ENCODE measurements at regions not wholly inside any gene's neighbourhood (a gene's known extent, or its start where the extent isn't known, plus 50 kb on each side); places are given as distances from the start of the nearest gene placed in this dataset.

DNA sequence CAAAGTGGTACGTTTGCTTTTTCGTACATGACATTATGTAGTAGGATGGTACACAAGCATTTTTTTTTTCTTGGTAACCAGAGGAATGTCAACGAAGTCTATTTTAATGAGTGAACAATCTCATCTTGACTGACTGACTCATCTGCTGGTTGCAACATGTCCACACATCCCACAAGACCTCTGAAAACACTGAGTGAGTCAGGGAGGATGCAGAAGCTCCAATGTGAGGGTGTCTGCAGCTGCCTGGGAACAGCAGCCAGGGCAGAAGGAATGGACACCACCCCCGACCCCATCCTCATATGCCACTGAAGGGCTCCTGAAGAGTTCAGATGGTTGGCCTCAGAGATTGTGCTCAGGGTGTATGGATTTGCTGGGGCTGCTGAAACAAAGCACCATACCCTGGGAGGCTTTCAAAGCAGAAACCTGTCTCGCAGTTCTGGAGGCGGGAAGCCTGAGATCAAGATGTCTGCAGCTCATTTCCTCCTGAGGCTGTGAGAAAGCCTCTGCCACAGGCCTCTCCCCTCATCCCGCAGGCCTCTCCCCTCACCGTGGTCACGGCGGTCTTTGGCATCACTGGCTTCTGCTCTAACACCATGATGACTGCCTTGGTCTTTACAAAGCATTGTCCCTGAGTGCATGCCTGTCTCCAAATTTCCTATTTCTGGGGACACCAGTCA is 124.6 kb downstream of the LRATD1 start:
- TF ChIP-seq, protein P1, sequence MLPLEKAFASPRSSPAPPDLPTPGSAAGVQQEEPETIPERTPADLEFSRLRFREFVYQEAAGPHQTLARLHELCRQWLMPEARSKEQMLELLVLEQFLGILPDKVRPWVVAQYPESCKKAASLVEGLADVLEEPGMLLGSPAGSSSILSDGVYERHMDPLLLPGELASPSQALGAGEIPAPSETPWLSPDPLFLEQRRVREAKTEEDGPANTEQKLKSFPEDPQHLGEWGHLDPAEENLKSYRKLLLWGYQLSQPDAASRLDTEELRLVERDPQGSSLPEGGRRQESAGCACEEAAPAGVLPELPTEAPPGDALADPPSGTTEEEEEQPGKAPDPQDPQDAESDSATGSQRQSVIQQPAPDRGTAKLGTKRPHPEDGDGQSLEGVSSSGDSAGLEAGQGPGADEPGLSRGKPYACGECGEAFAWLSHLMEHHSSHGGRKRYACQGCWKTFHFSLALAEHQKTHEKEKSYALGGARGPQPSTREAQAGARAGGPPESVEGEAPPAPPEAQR (tag by site-specific recombination; IDR thresholded peaks at IDR 0.05), result no peak
- TF ChIP-seq, protein P2, sequence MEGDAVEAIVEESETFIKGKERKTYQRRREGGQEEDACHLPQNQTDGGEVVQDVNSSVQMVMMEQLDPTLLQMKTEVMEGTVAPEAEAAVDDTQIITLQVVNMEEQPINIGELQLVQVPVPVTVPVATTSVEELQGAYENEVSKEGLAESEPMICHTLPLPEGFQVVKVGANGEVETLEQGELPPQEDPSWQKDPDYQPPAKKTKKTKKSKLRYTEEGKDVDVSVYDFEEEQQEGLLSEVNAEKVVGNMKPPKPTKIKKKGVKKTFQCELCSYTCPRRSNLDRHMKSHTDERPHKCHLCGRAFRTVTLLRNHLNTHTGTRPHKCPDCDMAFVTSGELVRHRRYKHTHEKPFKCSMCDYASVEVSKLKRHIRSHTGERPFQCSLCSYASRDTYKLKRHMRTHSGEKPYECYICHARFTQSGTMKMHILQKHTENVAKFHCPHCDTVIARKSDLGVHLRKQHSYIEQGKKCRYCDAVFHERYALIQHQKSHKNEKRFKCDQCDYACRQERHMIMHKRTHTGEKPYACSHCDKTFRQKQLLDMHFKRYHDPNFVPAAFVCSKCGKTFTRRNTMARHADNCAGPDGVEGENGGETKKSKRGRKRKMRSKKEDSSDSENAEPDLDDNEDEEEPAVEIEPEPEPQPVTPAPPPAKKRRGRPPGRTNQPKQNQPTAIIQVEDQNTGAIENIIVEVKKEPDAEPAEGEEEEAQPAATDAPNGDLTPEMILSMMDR (tag by site-specific recombination; IDR thresholded peaks at IDR 0.05), result no peak
- TF ChIP-seq, protein P3, sequence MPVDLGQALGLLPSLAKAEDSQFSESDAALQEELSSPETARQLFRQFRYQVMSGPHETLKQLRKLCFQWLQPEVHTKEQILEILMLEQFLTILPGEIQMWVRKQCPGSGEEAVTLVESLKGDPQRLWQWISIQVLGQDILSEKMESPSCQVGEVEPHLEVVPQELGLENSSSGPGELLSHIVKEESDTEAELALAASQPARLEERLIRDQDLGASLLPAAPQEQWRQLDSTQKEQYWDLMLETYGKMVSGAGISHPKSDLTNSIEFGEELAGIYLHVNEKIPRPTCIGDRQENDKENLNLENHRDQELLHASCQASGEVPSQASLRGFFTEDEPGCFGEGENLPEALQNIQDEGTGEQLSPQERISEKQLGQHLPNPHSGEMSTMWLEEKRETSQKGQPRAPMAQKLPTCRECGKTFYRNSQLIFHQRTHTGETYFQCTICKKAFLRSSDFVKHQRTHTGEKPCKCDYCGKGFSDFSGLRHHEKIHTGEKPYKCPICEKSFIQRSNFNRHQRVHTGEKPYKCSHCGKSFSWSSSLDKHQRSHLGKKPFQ (tag by site-specific recombination; IDR thresholded peaks at IDR 0.05), result no peak
- TF ChIP-seq, protein P4, sequence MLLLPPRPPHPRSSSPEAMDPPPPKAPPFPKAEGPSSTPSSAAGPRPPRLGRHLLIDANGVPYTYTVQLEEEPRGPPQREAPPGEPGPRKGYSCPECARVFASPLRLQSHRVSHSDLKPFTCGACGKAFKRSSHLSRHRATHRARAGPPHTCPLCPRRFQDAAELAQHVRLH (tag by site-specific recombination; IDR thresholded peaks at IDR 0.05), result no peak
- no peak for TF ChIP-seq ZNF174 (tag by site-specific recombination; IDR thresholded peaks at IDR 0.05)

All from HEK293 (cell line).